ENCODE measurements at regions not wholly inside any gene's neighbourhood (a gene's known extent, or its start where the extent isn't known, plus 50 kb on each side); places are given as distances from the start of the nearest gene placed in this dataset.
A peak's percentile ranks its signal among the peaks of the same experiment; 100 is the strongest.

DNA sequence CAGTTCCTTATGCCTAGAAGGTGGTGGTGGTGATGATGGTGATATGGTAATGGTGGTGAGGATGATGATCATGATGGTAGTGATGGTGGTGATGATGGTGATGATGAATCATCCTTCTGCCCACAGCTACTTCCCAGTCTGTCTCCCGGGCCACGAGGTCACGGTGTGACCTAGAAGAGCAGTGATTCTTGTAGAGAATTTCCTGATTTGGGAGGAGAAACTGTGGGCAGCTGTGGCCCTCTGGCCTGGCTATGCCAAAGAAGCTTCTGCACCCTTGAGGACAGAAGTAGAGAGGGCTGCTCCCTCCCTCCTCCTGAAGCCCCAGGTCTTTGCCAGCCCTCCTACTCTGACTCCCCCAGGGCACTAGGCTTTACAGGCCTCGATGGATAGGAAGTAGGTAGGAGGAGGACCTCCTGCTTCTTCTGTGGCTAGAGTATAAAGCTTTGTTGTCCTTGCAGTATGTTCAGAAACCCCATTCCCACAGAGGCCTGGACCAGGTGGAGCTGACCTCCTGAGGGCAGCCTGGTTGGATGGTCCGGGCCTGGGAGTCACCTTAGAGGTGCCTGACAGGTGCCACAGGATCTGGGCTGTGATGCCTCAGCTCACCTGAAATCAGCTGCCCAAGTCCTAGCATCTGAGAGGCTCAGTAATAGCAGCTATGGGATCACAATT lies 57.9 kb upstream of the EPAS1 start:
- Mint-ChIP-seq H3K27ac (peak overlapping the region; percentile 81), H3K4me1 (peaks cover 28% of the 10 kb centered on the region), H3K9me3 (no peaks in the 10 kb centered on the region), H3K27me3 (peaks cover 8% of the 10 kb centered on the region), H3K36me3 (peaks cover 7% of the 10 kb centered on the region), H3K4me3 (no peak overlapping the region)
- DNase-seq (no peak), ATAC-seq (ENCODE audit: low read depth) (peak; percentile 4)
- POLR2A ChIA-PET = interaction anchor here (0.7 kb wide), 1 partner anchor 36 kb away, joined by 3 read pairs; no protein-coding TSS in a partner anchor

DNA sequence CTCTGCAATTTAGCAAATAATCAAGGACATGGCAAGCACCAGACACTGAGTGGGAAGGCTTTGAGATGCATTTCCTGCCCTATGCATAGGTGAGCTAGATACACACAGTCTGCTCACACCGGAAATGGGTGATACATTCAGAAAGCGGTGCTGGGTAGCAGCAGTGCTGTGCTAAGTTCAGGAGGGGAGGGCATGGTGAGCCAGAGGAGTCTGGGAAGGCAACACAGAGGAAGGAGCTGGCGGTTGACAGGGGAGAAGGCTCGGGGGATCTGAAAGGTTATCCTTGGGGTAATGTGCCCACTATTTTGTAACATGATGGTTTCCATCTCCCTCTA lies 57.4 kb upstream of the EPAS1 start:
- peak; percentile 97 for ATAC-seq (ENCODE audit: low read depth)
- peaks cover 28% of the 10 kb centered on the region for H3K4me1 Mint-ChIP-seq
- POLR2A ChIA-PET = interaction anchor here (0.6 to 0.7 kb wide), 2 partner anchors 37 to 1878 kb away, joined by 3 read pairs; partner anchors contain the start of gene CAMKMT

DNA sequence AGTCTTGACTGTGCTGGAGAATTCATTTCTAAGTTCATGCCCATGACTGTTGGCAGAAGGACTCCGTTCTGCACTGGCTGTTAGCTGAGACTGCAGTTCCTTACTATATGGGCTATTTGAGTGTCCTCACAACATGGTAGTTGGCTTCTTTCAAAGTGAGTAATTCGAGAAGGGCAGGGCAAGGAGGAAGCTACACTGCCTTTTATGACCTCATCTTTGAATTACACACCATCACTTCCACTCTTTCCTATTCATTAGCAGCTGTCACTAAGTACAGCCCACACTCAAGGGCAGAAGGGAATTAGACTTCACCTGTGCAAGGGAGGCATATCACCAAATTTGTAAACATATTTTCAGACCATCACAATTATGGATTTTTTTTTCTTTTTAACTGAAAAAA lies 55.9 kb upstream of the EPAS1 start:
- ATAC-seq (ENCODE audit: low read depth) (no peak), DNase-seq (no peak)
- Mint-ChIP-seq H3K27ac (no peak overlapping the region), H3K36me3 (peaks cover 7% of the 10 kb centered on the region), H3K4me3 (no peak overlapping the region), H3K9me3 (no peaks in the 10 kb centered on the region), H3K27me3 (peaks cover 7% of the 10 kb centered on the region), H3K4me1 (peaks cover 27% of the 10 kb centered on the region)
- POLR2A ChIA-PET = no interaction called here

More for the DNA sequence above, 57.4 kb upstream of the EPAS1 start:
- Mint-ChIP-seq H3K27me3 (peaks cover 4% of the 10 kb centered on the region), H3K9me3 (no peaks in the 10 kb centered on the region), H3K27ac (peak overlapping the region; percentile 81), H3K36me3 (peaks cover 7% of the 10 kb centered on the region), H3K4me3 (no peak overlapping the region)
- DNase-seq = peak; percentile 43

DNA sequence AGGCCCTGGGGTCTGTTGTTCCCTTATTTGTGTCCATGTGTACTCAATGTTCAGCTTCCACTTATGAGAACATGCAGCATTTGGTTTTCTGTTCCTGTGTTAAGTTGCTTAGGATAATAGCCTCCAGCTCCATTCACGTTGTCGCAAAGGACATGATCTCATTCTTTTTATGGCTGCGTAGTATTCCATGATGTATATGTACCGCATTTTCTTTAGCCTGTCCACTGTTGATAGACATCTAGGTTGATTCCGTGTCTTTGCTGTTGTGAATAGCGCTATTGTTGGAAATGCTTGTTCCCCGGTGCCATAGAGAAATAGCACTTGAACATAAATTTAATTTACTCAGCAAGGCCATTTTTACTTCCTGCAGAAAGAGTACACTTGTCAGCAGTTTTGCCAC lies 51.3 kb upstream of the EPAS1 start:
- ATAC-seq (ENCODE audit: low read depth) = no peak
- Mint-ChIP-seq H3K4me3 (no peak overlapping the region), H3K36me3 (peaks cover 4% of the 10 kb centered on the region), H3K9me3 (peaks cover 3% of the 10 kb centered on the region), H3K27ac (no peak overlapping the region), H3K27me3 (peaks cover 30% of the 10 kb centered on the region), H3K4me1 (peaks cover 4% of the 10 kb centered on the region)
- DNase-seq = no peak
- POLR2A ChIA-PET = no interaction called here

DNA sequence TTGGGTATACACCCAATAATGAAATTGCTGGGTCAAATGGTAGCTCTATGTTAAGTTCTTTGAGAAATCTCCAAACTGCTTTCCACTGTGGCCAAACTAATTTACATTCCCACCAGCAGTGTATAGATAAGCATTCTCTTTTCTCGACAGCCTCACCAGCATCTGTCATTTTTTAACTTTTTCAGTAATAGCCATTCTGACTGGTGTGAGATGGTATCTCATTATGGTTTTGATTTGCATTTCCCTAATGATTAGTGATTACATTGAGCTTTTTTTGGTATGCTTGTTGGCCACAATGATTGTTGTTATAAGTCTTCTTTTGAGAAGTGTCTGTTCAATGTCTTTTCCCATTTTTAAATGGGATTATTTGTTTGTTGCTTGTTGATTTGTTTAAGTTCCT lies 50.4 kb upstream of the EPAS1 start:
- Mint-ChIP-seq H3K27ac (no peak overlapping the region), H3K9me3 (peaks cover 3% of the 10 kb centered on the region), H3K4me1 (peaks cover 4% of the 10 kb centered on the region), H3K4me3 (no peak overlapping the region), H3K27me3 (peaks cover 32% of the 10 kb centered on the region), H3K36me3 (peaks cover 2% of the 10 kb centered on the region)
- DNase-seq (no peak), ATAC-seq (ENCODE audit: low read depth) (no peak)
- POLR2A ChIA-PET = no interaction called here

Measured in activated naive CD8-positive, alpha-beta T cell treated with anti-CD3 and anti-CD28 coated beads, Interleukin-2, amount 10 ng/mL, durations not matched to agents 7 days and 5 days (primary cell).